Neural progenitor cell (in vitro differentiated cells): ENCODE measurements at regions not wholly inside any gene's neighbourhood (a gene's known extent, or its start where the extent isn't known, plus 50 kb on each side); places are given as distances from the start of the nearest gene placed in this dataset.

Experiments
- DNase-seq: peaks from one replicate; pipeline ENCODE4 v3.0.0-alpha.2; 2016; ENCODE audit warnings: low spot score
- H2AFZ ChIP-seq: fragments of 200-600 bp; sonication (generic); replicated peaks from 2 replicates; pipeline ENCODE4 v1.6.1; 2016; ENCODE audit warnings: antibody characterized with exemption
- H3F3A ChIP-seq: fragments of 200-600 bp; sonication (generic); 2 replicates; pipeline ENCODE4 v1.6.1; 2016; ENCODE audit warnings: antibody characterized with exemption, low read depth
- H3K27ac ChIP-seq: fragments of 200-600 bp; sonication (generic); 2 replicates; pipeline ENCODE4 v1.5.1; 2016; ENCODE audit warnings: mild to moderate bottlenecking
- H3K27me3 ChIP-seq: fragments of 200-600 bp; sonication (generic); 2 replicates; pipeline ENCODE4 v1.6.1; 2016; ENCODE audit warnings: mild to moderate bottlenecking, moderate library complexity
- H3K36me3 ChIP-seq: fragments of 200-600 bp; sonication (generic); 2 replicates; pipeline ENCODE4 v1.5.1; 2016
- H3K4me1 ChIP-seq: fragments of 200-600 bp; sonication (generic); 2 replicates; pipeline ENCODE4 v1.6.1; 2016; ENCODE audit warnings: mixed run types
- H3K4me2 ChIP-seq: fragments of 200-600 bp; sonication (generic); 2 replicates; pipeline ENCODE4 v1.6.1; 2016
- H3K4me3 ChIP-seq: fragments of 200-600 bp; sonication (generic); 2 replicates; pipeline ENCODE4 v1.5.1; 2016
- H3K79me2 ChIP-seq: fragments of 200-600 bp; sonication (generic); 2 replicates; pipeline ENCODE4 v1.6.1; 2016; ENCODE audit warnings: low read depth
- H3K9ac ChIP-seq: fragments of 200-600 bp; sonication (generic); 2 replicates; pipeline ENCODE4 v1.6.1; 2016
- H3K9me3 ChIP-seq: fragments of 200-600 bp; sonication (generic); 2 replicates; pipeline ENCODE4 v1.5.1; 2016; ENCODE audit warnings: low read depth
- H4K20me1 ChIP-seq: fragments of 200-600 bp; sonication (generic); 2 replicates; pipeline ENCODE4 v1.6.1; 2016; ENCODE audit warnings: low read depth
- H3K27ac Mint-ChIP-seq: 3 replicates; pipeline ENCODE4 v1.8.0; 2021; ENCODE audit warnings: mixed read lengths
- H3K27me3 Mint-ChIP-seq: 2 replicates; pipeline ENCODE4 v1.8.0; 2022; ENCODE audit warnings: low read depth, mild to moderate bottlenecking, inconsistent platforms, moderate library complexity, mixed read lengths; ENCODE audit not compliant: insufficient read depth
- H3K36me3 Mint-ChIP-seq: 3 replicates; pipeline ENCODE4 v1.8.0; 2021; ENCODE audit warnings: mixed read lengths
- H3K4me1 Mint-ChIP-seq: 3 replicates; pipeline ENCODE4 v1.8.0; 2021; ENCODE audit warnings: mixed read lengths
- H3K4me3 Mint-ChIP-seq: 3 replicates; pipeline ENCODE4 v1.8.0; 2021; ENCODE audit warnings: mild to moderate bottlenecking, moderate library complexity, mixed read lengths
- H3K9me3 Mint-ChIP-seq: 3 replicates; pipeline ENCODE4 v1.8.0; 2020; ENCODE audit warnings: mixed read lengths
- EZH2 ChIP-seq: fragments of 200-600 bp; sonication (generic); IDR thresholded peaks from 2 replicates; pipeline ENCODE4 v1.6.1; 2017; ENCODE audit warnings: antibody characterized with exemption, mild to moderate bottlenecking, moderate library complexity
- EZH2phosphoT487 ChIP-seq: fragments of 200-600 bp; sonication (generic); IDR thresholded peaks from 2 replicates; pipeline ENCODE4 v1.6.1; 2017; ENCODE audit warnings: antibody characterized with exemption
- TF ChIP-seq, protein P1 (sequence below): fragments of 200-600 bp; sonication (generic); IDR thresholded peaks from 2 replicates; pipeline ENCODE4 v1.5.1; 2017; ENCODE audit warnings: antibody characterized with exemption, mild to moderate bottlenecking

DNA sequence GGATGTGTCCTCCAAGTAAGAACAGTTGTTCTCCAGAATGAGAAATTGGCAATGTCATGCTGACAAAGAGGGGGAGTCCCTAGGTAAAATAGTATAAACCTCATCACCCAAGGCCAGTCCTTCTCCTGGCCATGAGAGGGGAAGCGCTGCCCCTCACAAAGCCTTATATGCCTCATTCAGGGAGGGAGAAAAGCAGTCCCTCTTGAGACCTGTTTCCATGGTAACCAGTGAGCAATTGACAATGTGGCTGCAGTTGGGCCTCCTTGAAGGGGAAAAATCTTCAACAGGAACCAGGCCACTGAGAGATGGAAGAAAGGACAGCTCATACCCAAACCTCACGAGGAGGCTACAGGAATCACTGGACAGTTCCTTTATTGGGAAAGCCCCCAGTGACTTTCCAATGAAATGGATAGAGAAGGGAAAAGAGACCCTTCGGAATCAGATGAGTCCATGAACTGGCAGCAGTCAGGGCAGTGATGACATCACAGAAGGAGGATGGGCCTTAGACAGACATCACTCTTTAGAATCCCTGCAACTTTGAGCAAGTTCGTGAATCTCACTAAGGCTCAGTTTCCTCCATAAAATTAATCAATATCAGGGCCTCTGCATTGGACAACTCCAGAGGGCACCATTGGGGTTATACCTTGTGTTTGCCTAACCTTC, 275.7 kb downstream of the TOX3 start:
- Histone ChIP-seq H3K36me3 (no peaks in the 10 kb centered on the region), H3F3A (peaks cover 4% of the 10 kb centered on the region), H4K20me1 (no peaks in the 10 kb centered on the region), H3K27me3 (no peaks in the 10 kb centered on the region), H2AFZ (peak overlapping the region; percentile 85), H3K79me2 (no peaks in the 10 kb centered on the region), H3K4me3 (no peak overlapping the region), H3K4me1 (peaks cover 20% of the 10 kb centered on the region), H3K4me2 (peak overlapping the region; percentile 64), H3K9ac (no peak overlapping the region), H3K9me3 (no peaks in the 10 kb centered on the region), H3K27ac (no peak overlapping the region)
- peak; percentile 82 for DNase-seq
- TF ChIP-seq EZH2phosphoT487 (no peak), EZH2 (no peak)
- TF ChIP-seq, protein P1, sequence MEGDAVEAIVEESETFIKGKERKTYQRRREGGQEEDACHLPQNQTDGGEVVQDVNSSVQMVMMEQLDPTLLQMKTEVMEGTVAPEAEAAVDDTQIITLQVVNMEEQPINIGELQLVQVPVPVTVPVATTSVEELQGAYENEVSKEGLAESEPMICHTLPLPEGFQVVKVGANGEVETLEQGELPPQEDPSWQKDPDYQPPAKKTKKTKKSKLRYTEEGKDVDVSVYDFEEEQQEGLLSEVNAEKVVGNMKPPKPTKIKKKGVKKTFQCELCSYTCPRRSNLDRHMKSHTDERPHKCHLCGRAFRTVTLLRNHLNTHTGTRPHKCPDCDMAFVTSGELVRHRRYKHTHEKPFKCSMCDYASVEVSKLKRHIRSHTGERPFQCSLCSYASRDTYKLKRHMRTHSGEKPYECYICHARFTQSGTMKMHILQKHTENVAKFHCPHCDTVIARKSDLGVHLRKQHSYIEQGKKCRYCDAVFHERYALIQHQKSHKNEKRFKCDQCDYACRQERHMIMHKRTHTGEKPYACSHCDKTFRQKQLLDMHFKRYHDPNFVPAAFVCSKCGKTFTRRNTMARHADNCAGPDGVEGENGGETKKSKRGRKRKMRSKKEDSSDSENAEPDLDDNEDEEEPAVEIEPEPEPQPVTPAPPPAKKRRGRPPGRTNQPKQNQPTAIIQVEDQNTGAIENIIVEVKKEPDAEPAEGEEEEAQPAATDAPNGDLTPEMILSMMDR = no peak
- peak overlapping the region; percentile 95 for H3K27ac Mint-ChIP-seq
- H3K4me1 Mint-ChIP-seq = peaks cover 19% of the 10 kb centered on the region
- H3K9me3 Mint-ChIP-seq = peaks cover 2% of the 10 kb centered on the region
- H3K36me3 Mint-ChIP-seq = no peaks in the 10 kb centered on the region
- H3K4me3 Mint-ChIP-seq = peak overlapping the region; percentile 4
- H3K27me3 Mint-ChIP-seq = no peaks in the 10 kb centered on the region

GRCh38 chr16:52265446-52265861, 281.5 kb downstream of the TOX3 start:
- no peaks in the 10 kb centered on the region for H3K27me3 ChIP-seq
- no peaks in the 10 kb centered on the region for H3K36me3 ChIP-seq
- H3F3A ChIP-seq = peaks cover 9% of the 10 kb centered on the region
- peak; percentile 21 for DNase-seq
- no peak overlapping the region for H2AFZ ChIP-seq
- no peak overlapping the region for H3K4me3 ChIP-seq
- H3K36me3 Mint-ChIP-seq = no peaks in the 10 kb centered on the region
- no peak overlapping the region for H3K9ac ChIP-seq
- H3K4me1 ChIP-seq = peaks cover 24% of the 10 kb centered on the region
- TF ChIP-seq EZH2 (no peak), EZH2phosphoT487 (no peak)
- TF ChIP-seq, protein P1 = no peak
- no peaks in the 10 kb centered on the region for H3K79me2 ChIP-seq
- peaks cover 11% of the 10 kb centered on the region for H3K4me1 Mint-ChIP-seq
- no peaks in the 10 kb centered on the region for H4K20me1 ChIP-seq
- no peaks in the 10 kb centered on the region for H3K27me3 Mint-ChIP-seq
- H3K27ac Mint-ChIP-seq = no peak overlapping the region
- H3K27ac ChIP-seq = no peak overlapping the region
- peak overlapping the region; percentile 28 for H3K4me2 ChIP-seq
- no peaks in the 10 kb centered on the region for H3K9me3 Mint-ChIP-seq
- H3K4me3 Mint-ChIP-seq = no peak overlapping the region
- H3K9me3 ChIP-seq = no peaks in the 10 kb centered on the region

GRCh38 chr16:52257534-52257933, 289.4 kb downstream of the TOX3 start:
- Histone ChIP-seq H4K20me1 (no peaks in the 10 kb centered on the region), H3K4me1 (peaks cover 13% of the 10 kb centered on the region), H2AFZ (no peak overlapping the region), H3K27ac (no peak overlapping the region), H3K4me2 (no peak overlapping the region), H3K9me3 (no peaks in the 10 kb centered on the region), H3K9ac (no peak overlapping the region), H3K4me3 (no peak overlapping the region), H3F3A (peaks cover 2% of the 10 kb centered on the region), H3K79me2 (no peaks in the 10 kb centered on the region), H3K36me3 (no peaks in the 10 kb centered on the region), H3K27me3 (no peaks in the 10 kb centered on the region)
- Mint-ChIP-seq H3K27ac (no peak overlapping the region), H3K27me3 (no peaks in the 10 kb centered on the region), H3K36me3 (no peaks in the 10 kb centered on the region), H3K9me3 (no peaks in the 10 kb centered on the region), H3K4me1 (peaks cover 4% of the 10 kb centered on the region), H3K4me3 (no peak overlapping the region)
- DNase-seq = no peak
- TF ChIP-seq EZH2 (no peak), EZH2phosphoT487 (no peak)
- TF ChIP-seq, protein P1 = no peak
